ENCODE measurements at regions not wholly inside any gene's neighbourhood (a gene's known extent, or its start where the extent isn't known, plus 50 kb on each side); places are given as distances from the start of the nearest gene placed in this dataset.

DNA sequence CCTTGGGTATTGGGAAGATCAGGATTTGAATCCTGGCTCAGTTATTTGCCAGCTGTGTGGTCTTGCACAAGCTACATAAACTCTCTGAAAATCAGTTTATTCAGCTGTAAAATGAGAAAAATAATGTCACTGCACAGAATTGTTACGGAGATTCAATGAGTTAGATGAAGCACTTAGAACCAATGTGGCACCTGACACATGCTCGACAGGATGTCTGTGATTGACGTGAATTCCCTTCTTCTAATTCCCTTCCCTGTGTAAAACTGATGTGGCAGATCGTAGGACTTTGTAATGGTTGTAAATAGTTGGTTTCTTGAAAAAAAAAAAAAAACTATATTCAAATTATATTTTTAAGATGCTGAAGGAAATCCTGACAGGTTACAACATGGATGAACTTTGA, 249.9 kb upstream of the MKLN1 start:
- CTCF ChIA-PET: no interaction called here
- Histone ChIP-seq H3K36me3 (ENCODE audit: insufficient read depth, low read length, poor library complexity, severe bottlenecking) (peaks cover 8% of the 10 kb centered on the region), H3K27me3 (replicated peaks; ENCODE audit: insufficient read depth, low read depth, low read length, poor library complexity) (no peaks in the 10 kb centered on the region), H3K4me3 (ENCODE audit: low read depth, low read length, poor library complexity, severe bottlenecking) (no peak overlapping the region), H3K4me1 (ENCODE audit: insufficient read depth, low read length, poor library complexity, severe bottlenecking) (peaks cover 50% of the 10 kb centered on the region), H3K27ac (ENCODE audit: low read depth, low read length, poor library complexity, severe bottlenecking) (peak overlapping the region; percentile 48), H3K9me3 (ENCODE audit: low read depth, low read length, poor library complexity, severe bottlenecking) (no peaks in the 10 kb centered on the region)
- intact Hi-C loops (cut with micrococcal nuclease; ENCODE audit: unreplicated experiment): no loop called here
- TF ChIP-seq EZH2 (IDR thresholded peaks at IDR 0.05; ENCODE audit: borderline replicate concordance, low read depth, low read length, poor library complexity, severe bottlenecking): no peak
- no peak for TF ChIP-seq CTCF (conservative IDR thresholded peaks at IDR 0.05; ENCODE audit: low read depth, low read length)
- no peak for DNase-seq (ENCODE audit: low spot score)
- POLR2A ChIA-PET (ENCODE audit: low non-redundant PET): no interaction called here
- BruUV-seq (replicated peaks): no TSS peak

- Histone ChIP-seq H3K4me3 (ENCODE audit: low read depth, low read length, poor library complexity, severe bottlenecking) (no peak overlapping the region), H3K36me3 (ENCODE audit: insufficient read depth, low read length, poor library complexity, severe bottlenecking) (no peaks in the 10 kb centered on the region), H3K27ac (ENCODE audit: low read depth, low read length, poor library complexity, severe bottlenecking) (no peak overlapping the region), H3K4me1 (ENCODE audit: insufficient read depth, low read length, poor library complexity, severe bottlenecking) (peaks cover 44% of the 10 kb centered on the region), H3K9me3 (ENCODE audit: low read depth, low read length, poor library complexity, severe bottlenecking) (peaks cover 10% of the 10 kb centered on the region), H3K27me3 (replicated peaks; ENCODE audit: insufficient read depth, low read depth, low read length, poor library complexity) (no peaks in the 10 kb centered on the region)
- ChIA-PET CTCF (no interaction called here), POLR2A (ENCODE audit: low non-redundant PET) (no interaction called here)
- no peak for DNase-seq (ENCODE audit: low spot score)
- no peak for TF ChIP-seq CTCF (conservative IDR thresholded peaks at IDR 0.05; ENCODE audit: low read depth, low read length)
- TF ChIP-seq EZH2 (IDR thresholded peaks at IDR 0.05; ENCODE audit: borderline replicate concordance, low read depth, low read length, poor library complexity, severe bottlenecking): no peak
- no TSS peak for BruUV-seq (replicated peaks)
- intact Hi-C loops (cut with micrococcal nuclease; ENCODE audit: unreplicated experiment): no loop called here
These were observed 246.9 kb upstream of the MKLN1 start for GRCh38 chr7:131080754-131081153.

- no peak overlapping the region for H3K4me3 ChIP-seq (ENCODE audit: low read depth, low read length, poor library complexity, severe bottlenecking)
- peaks cover 10% of the 10 kb centered on the region for H3K9me3 ChIP-seq (ENCODE audit: low read depth, low read length, poor library complexity, severe bottlenecking)
- no peaks in the 10 kb centered on the region for H3K27me3 ChIP-seq (replicated peaks; ENCODE audit: insufficient read depth, low read depth, low read length, poor library complexity)
- no TSS peak for BruUV-seq (replicated peaks)
- H3K27ac ChIP-seq (ENCODE audit: low read depth, low read length, poor library complexity, severe bottlenecking): no peak overlapping the region
- intact Hi-C loops (cut with micrococcal nuclease; ENCODE audit: unreplicated experiment): no loop called here
- POLR2A ChIA-PET (ENCODE audit: low non-redundant PET): no interaction called here
- CTCF ChIA-PET: no interaction called here
- no peak for TF ChIP-seq CTCF (conservative IDR thresholded peaks at IDR 0.05; ENCODE audit: low read depth, low read length)
- no peak for TF ChIP-seq EZH2 (IDR thresholded peaks at IDR 0.05; ENCODE audit: borderline replicate concordance, low read depth, low read length, poor library complexity, severe bottlenecking)
- no peak for DNase-seq (ENCODE audit: low spot score)
- H3K4me1 ChIP-seq (ENCODE audit: insufficient read depth, low read length, poor library complexity, severe bottlenecking): peaks cover 38% of the 10 kb centered on the region
- H3K36me3 ChIP-seq (ENCODE audit: insufficient read depth, low read length, poor library complexity, severe bottlenecking): no peaks in the 10 kb centered on the region
These were observed 246.4 kb upstream of the MKLN1 start for GRCh38 chr7:131081308-131081707.

All from A673 (cell line).